ENCODE measurements at regions not wholly inside any gene's neighbourhood (a gene's known extent, or its start where the extent isn't known, plus 50 kb on each side); places are given as distances from the start of the nearest gene placed in this dataset.

GRCh38 chr6:71134929-71135642 lies 153.5 kb upstream of the OGFRL1 start:
- Histone ChIP-seq H3K27ac (ENCODE audit: low read length) (no peak overlapping the region), H2AFZ (ENCODE audit: low read length) (no peak overlapping the region), H3K79me2 (ENCODE audit: low read length) (no peaks in the 10 kb centered on the region), H3K4me2 (ENCODE audit: low read depth, low read length, poor library complexity, severe bottlenecking) (no peak overlapping the region), H3K9me3 (ENCODE audit: low read length) (no peaks in the 10 kb centered on the region), H3K9me2 (replicated peaks; ENCODE audit: insufficient read depth, low read length) (no peaks in the 10 kb centered on the region), H3K36me3 (ENCODE audit: insufficient read depth, low read length) (no peaks in the 10 kb centered on the region), H3K4me1 (ENCODE audit: low read length) (no peaks in the 10 kb centered on the region), H3K27me3 (ENCODE audit: low read length) (no peaks in the 10 kb centered on the region), H3K9ac (ENCODE audit: low read length) (no peak overlapping the region), H4K20me1 (ENCODE audit: insufficient read depth, low read depth, low read length) (no peaks in the 10 kb centered on the region), H3K4me3 (ENCODE audit: low read length) (no peak overlapping the region)
- DNase-seq = no peak

DNA sequence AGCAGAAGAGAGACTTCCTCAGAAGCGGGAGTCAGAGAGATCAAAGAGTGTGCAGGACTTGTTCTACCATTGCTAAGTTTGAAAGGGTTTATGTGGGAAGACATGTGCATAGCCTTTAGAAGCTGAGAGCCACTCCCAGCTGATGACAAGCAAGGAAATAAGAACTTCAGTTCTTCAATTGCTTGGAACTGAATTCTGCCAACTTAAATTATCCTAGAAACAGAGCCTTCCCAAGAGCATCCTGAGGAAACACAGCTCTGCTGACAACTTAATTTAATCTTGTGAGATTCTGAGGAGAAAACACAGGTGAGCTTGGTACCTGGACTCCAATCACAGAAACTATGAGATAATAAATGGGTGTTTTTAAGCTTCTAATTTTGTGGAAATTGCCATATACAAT lies 150.6 kb upstream of the OGFRL1 start:
- Histone ChIP-seq H3K27me3 (ENCODE audit: low read length) (no peaks in the 10 kb centered on the region), H3K4me3 (ENCODE audit: low read length) (no peak overlapping the region), H3K36me3 (ENCODE audit: insufficient read depth, low read length) (no peaks in the 10 kb centered on the region), H3K27ac (ENCODE audit: low read length) (no peak overlapping the region), H3K9me3 (ENCODE audit: low read length) (no peaks in the 10 kb centered on the region), H4K20me1 (ENCODE audit: insufficient read depth, low read depth, low read length) (no peaks in the 10 kb centered on the region), H3K4me2 (ENCODE audit: low read depth, low read length, poor library complexity, severe bottlenecking) (no peak overlapping the region), H2AFZ (ENCODE audit: low read length) (no peak overlapping the region), H3K9ac (ENCODE audit: low read length) (no peak overlapping the region), H3K4me1 (ENCODE audit: low read length) (no peaks in the 10 kb centered on the region), H3K9me2 (replicated peaks; ENCODE audit: insufficient read depth, low read length) (no peaks in the 10 kb centered on the region), H3K79me2 (ENCODE audit: low read length) (no peaks in the 10 kb centered on the region)
- DNase-seq = no peak

DNA sequence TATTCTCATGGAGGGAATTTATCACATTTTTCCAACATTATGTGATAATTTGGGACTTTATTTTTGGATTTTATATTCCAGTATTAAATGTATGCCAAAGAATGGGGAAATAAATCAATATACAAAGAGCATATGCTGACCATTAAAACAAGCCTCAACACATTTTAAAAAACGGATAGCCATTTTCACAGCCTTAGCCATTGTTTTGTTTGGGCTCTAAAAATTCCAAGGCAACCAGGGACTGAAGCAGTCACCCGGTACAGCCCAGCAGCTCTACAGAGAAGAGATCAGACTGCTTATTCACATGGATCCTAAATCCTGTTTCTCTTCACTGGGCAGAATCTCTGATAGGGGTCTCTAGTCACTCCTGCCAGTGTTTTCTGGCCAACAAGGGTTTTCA lies 150.2 kb upstream of the OGFRL1 start:
- DNase-seq = no peak
- no peaks in the 10 kb centered on the region for H3K4me1 ChIP-seq (ENCODE audit: low read length)
- no peaks in the 10 kb centered on the region for H4K20me1 ChIP-seq (ENCODE audit: insufficient read depth, low read depth, low read length)
- no peaks in the 10 kb centered on the region for H3K27me3 ChIP-seq (ENCODE audit: low read length)
- no peaks in the 10 kb centered on the region for H3K79me2 ChIP-seq (ENCODE audit: low read length)
- H2AFZ ChIP-seq (ENCODE audit: low read length) = no peak overlapping the region
- no peak overlapping the region for H3K9ac ChIP-seq (ENCODE audit: low read length)
- no peaks in the 10 kb centered on the region for H3K9me2 ChIP-seq (replicated peaks; ENCODE audit: insufficient read depth, low read length)
- no peaks in the 10 kb centered on the region for H3K9me3 ChIP-seq (ENCODE audit: low read length)
- no peak overlapping the region for H3K4me2 ChIP-seq (ENCODE audit: low read depth, low read length, poor library complexity, severe bottlenecking)
- H3K27ac ChIP-seq (ENCODE audit: low read length) = no peak overlapping the region
- H3K36me3 ChIP-seq (ENCODE audit: insufficient read depth, low read length) = no peaks in the 10 kb centered on the region
- H3K4me3 ChIP-seq (ENCODE audit: low read length) = no peak overlapping the region

GRCh38 chr6:71139249-71139648 lies 149.4 kb upstream of the OGFRL1 start:
- Histone ChIP-seq H3K4me1 (ENCODE audit: low read length) (no peaks in the 10 kb centered on the region), H3K27ac (ENCODE audit: low read length) (no peak overlapping the region), H3K4me3 (ENCODE audit: low read length) (no peak overlapping the region), H3K36me3 (ENCODE audit: insufficient read depth, low read length) (no peaks in the 10 kb centered on the region), H2AFZ (ENCODE audit: low read length) (no peak overlapping the region), H3K9ac (ENCODE audit: low read length) (no peak overlapping the region), H3K79me2 (ENCODE audit: low read length) (no peaks in the 10 kb centered on the region), H3K9me3 (ENCODE audit: low read length) (no peaks in the 10 kb centered on the region), H4K20me1 (ENCODE audit: insufficient read depth, low read depth, low read length) (no peaks in the 10 kb centered on the region), H3K9me2 (replicated peaks; ENCODE audit: insufficient read depth, low read length) (no peaks in the 10 kb centered on the region), H3K4me2 (ENCODE audit: low read depth, low read length, poor library complexity, severe bottlenecking) (no peak overlapping the region), H3K27me3 (ENCODE audit: low read length) (no peaks in the 10 kb centered on the region)
- DNase-seq = no peak

DNA sequence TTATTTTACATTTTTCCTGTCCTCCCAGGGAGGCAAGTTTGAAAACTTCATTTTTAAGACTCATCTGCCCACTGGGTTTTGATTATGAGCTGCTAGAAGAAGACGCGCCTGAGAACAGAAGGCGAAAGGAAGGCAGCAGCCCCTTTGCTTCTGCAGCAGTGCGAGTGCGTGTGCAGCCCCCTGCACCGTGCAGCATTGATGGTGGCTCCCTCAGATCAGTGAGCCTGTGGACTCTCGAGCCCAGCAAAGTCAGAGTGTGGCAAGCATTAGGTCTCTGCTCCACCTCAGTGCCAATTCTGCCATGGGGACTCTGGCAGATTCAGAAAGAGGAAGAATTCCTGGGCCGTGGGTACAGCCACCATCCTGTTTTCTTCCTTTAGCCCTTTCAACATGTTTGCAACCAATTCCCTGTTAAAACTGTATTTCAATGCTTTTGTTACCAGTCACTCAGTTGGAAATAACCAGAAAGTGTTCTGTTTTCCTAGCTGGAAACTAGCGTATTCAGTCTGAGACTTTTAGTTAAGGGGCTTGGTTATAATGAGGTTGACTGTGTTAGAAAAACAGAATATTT lies 134.8 kb upstream of the OGFRL1 start:
- Histone ChIP-seq H3K4me2 (ENCODE audit: low read depth, low read length, poor library complexity, severe bottlenecking) (no peak overlapping the region), H3K27me3 (ENCODE audit: low read length) (no peaks in the 10 kb centered on the region), H2AFZ (ENCODE audit: low read length) (no peak overlapping the region), H3K27ac (ENCODE audit: low read length) (no peak overlapping the region), H4K20me1 (ENCODE audit: insufficient read depth, low read depth, low read length) (no peaks in the 10 kb centered on the region), H3K4me3 (ENCODE audit: low read length) (no peak overlapping the region), H3K79me2 (ENCODE audit: low read length) (no peaks in the 10 kb centered on the region), H3K9me3 (ENCODE audit: low read length) (no peaks in the 10 kb centered on the region), H3K4me1 (ENCODE audit: low read length) (peaks cover 6% of the 10 kb centered on the region; the same call in 1 of the 2 replicates), H3K36me3 (ENCODE audit: insufficient read depth, low read length) (no peaks in the 10 kb centered on the region), H3K9me2 (replicated peaks; ENCODE audit: insufficient read depth, low read length) (no peaks in the 10 kb centered on the region), H3K9ac (ENCODE audit: low read length) (no peak overlapping the region)
- no peak for DNase-seq

GRCh38 chr6:71157345-71157744 lies 131.3 kb upstream of the OGFRL1 start:
- no peak overlapping the region for H3K9ac ChIP-seq (ENCODE audit: low read length)

GRCh38 chr6:71164890-71165289 lies 123.7 kb upstream of the OGFRL1 start:
- no peaks in the 10 kb centered on the region for H4K20me1 ChIP-seq (ENCODE audit: insufficient read depth, low read depth, low read length)
- DNase-seq = no peak
- H3K9me2 ChIP-seq (replicated peaks; ENCODE audit: insufficient read depth, low read length) = no peaks in the 10 kb centered on the region
- H3K4me1 ChIP-seq (ENCODE audit: low read length) = no peaks in the 10 kb centered on the region
- H3K27ac ChIP-seq (ENCODE audit: low read length) = no peak overlapping the region
- no peaks in the 10 kb centered on the region for H3K9me3 ChIP-seq (ENCODE audit: low read length)
- H3K36me3 ChIP-seq (ENCODE audit: insufficient read depth, low read length) = no peaks in the 10 kb centered on the region
- no peak overlapping the region for H3K4me3 ChIP-seq (ENCODE audit: low read length)
- H3K79me2 ChIP-seq (ENCODE audit: low read length) = no peaks in the 10 kb centered on the region
- no peak overlapping the region for H3K4me2 ChIP-seq (ENCODE audit: low read depth, low read length, poor library complexity, severe bottlenecking)
- no peak overlapping the region for H3K9ac ChIP-seq (ENCODE audit: low read length)
- no peaks in the 10 kb centered on the region for H3K27me3 ChIP-seq (ENCODE audit: low read length)
- no peak overlapping the region for H2AFZ ChIP-seq (ENCODE audit: low read length)

More at GRCh38 chr6:71157345-71157744, 131.3 kb upstream of the OGFRL1 start:
- H3K9me2 ChIP-seq (replicated peaks; ENCODE audit: insufficient read depth, low read length) = no peaks in the 10 kb centered on the region
- no peak overlapping the region for H2AFZ ChIP-seq (ENCODE audit: low read length)
- no peak overlapping the region for H3K4me3 ChIP-seq (ENCODE audit: low read length)
- no peaks in the 10 kb centered on the region for H3K27me3 ChIP-seq (ENCODE audit: low read length)
- H3K27ac ChIP-seq (ENCODE audit: low read length) = no peak overlapping the region
- no peaks in the 10 kb centered on the region for H3K9me3 ChIP-seq (ENCODE audit: low read length)
- H3K4me1 ChIP-seq (ENCODE audit: low read length) = no peaks in the 10 kb centered on the region
- no peaks in the 10 kb centered on the region for H3K36me3 ChIP-seq (ENCODE audit: insufficient read depth, low read length)
- no peaks in the 10 kb centered on the region for H4K20me1 ChIP-seq (ENCODE audit: insufficient read depth, low read depth, low read length)
- no peak for DNase-seq
- H3K79me2 ChIP-seq (ENCODE audit: low read length) = no peaks in the 10 kb centered on the region
- no peak overlapping the region for H3K4me2 ChIP-seq (ENCODE audit: low read depth, low read length, poor library complexity, severe bottlenecking)

DNA sequence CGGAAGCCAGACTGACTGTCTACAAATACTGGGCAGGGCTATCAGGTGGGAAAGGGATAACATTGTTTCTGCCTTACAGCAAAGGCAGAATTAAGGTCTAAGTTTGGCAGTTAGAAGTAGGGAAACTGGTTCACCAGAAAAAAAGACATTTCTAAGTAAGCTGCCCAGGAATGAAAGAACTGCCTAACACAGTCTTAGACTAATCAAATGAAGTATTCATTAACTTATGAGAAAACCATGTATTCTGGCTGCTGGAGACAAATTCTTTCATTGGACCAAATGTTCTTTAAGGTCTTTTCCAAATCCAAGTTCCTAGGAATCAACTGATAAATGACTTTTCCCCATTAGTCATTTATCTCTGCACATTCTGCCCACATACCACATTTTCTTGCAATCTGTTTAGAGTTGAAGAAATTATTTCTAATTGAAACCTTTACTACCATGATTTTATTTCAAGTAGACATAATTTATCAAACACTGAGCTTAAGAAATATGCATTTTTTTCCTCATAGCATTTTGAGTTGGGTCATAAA lies 120.3 kb upstream of the OGFRL1 start:
- no peak overlapping the region for H2AFZ ChIP-seq (ENCODE audit: low read length)
- H3K36me3 ChIP-seq (ENCODE audit: insufficient read depth, low read length) = no peaks in the 10 kb centered on the region
- H3K9ac ChIP-seq (ENCODE audit: low read length) = no peak overlapping the region
- DNase-seq = no peak
- no peak overlapping the region for H3K27ac ChIP-seq (ENCODE audit: low read length)
- H3K27me3 ChIP-seq (ENCODE audit: low read length) = no peaks in the 10 kb centered on the region
- no peak overlapping the region for H3K4me3 ChIP-seq (ENCODE audit: low read length)
- no peak overlapping the region for H3K4me2 ChIP-seq (ENCODE audit: low read depth, low read length, poor library complexity, severe bottlenecking)
- no peaks in the 10 kb centered on the region for H4K20me1 ChIP-seq (ENCODE audit: insufficient read depth, low read depth, low read length)
- H3K9me2 ChIP-seq (replicated peaks; ENCODE audit: insufficient read depth, low read length) = no peaks in the 10 kb centered on the region
- H3K4me1 ChIP-seq (ENCODE audit: low read length) = no peaks in the 10 kb centered on the region
- H3K9me3 ChIP-seq (ENCODE audit: low read length) = no peaks in the 10 kb centered on the region
- H3K79me2 ChIP-seq (ENCODE audit: low read length) = no peaks in the 10 kb centered on the region
